Panc1 (cell line): ENCODE measurements at regions not wholly inside any gene's neighbourhood (a gene's known extent, or its start where the extent isn't known, plus 50 kb on each side); places are given as distances from the start of the nearest gene placed in this dataset.

Experiments used
- CTCF ChIP-seq: fragments of 450-650 bp; IDR thresholded peaks from 2 replicates; pipeline ENCODE4 v1.5.1; 2017; ENCODE audit warnings: mild to moderate bottlenecking
- POLR2AphosphoS5 ChIP-seq: IDR thresholded peaks from 2 replicates; pipeline ENCODE4 v1.6.1; 2012; ENCODE audit warnings: mild to moderate bottlenecking, low read depth, low read length, moderate library complexity
- SIN3A ChIP-seq: IDR thresholded peaks from 2 replicates; pipeline ENCODE4 v1.6.1; 2012; ENCODE audit warnings: low read depth, mild to moderate bottlenecking, low read length, moderate library complexity, borderline replicate concordance; ENCODE audit not compliant: insufficient read depth

DNA sequence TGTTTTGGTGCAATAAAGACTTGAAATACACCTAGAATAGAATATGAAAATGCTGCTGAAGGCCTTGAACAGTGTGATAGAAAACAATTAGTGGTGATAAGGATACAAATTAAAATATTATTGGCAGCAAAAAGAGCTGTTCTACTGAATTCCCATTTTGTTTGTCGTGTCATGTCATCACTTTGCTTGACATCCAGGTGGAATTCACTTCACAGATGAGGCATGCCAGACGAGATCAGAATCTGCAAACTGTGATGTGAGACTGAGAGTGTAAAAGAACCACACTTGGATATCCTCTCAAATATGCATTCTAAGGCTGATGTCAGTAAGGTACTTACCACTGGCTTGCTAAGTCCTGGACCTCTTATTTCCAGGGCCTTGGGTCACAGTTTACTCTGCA, 635.1 kb upstream of the STXBP6 start:
- TF ChIP-seq CTCF (no peak), POLR2AphosphoS5 (no peak), SIN3A (no peak)
